GM12878 (cell line): ENCODE measurements at regions not wholly inside any gene's neighbourhood (a gene's known extent, or its start where the extent isn't known, plus 50 kb on each side); places are given as distances from the start of the nearest gene placed in this dataset.

Experiments
- ATAC-seq: fragments of 200-7000 bp; cut with Tn5 transposase; 3 replicates; pipeline ENCODE4 v1.9.1; 2020; ENCODE audit warnings: mild to moderate bottlenecking, moderate library complexity
- BruUV-seq: library from RNA; stranded (reverse); fragments of 400-500 nt; replicated peaks from 2 replicates; lab custom pipeline; 2021; lab: Mats Ljungman, UMichigan
- CTCF ChIA-PET: fragments of 300-600 bp; sonication (Branson Sonifier 250); formaldehyde crosslinking; extraction: SDS; loops from one replicate; lab custom pipeline; 2021; ENCODE audit warnings: inconsistent platforms; lab: Yijun Ruan, JAX
- POLR2A ChIA-PET: fragments of 350-600 bp; formaldehyde crosslinking; extraction: SDS; loops from one replicate; lab custom pipeline; 2021; ENCODE audit warnings: inconsistent platforms; lab: Charles Lee
- RAD21 ChIA-PET: fragments of 300-600 bp; sonication (Branson Sonifier 250); formaldehyde crosslinking; loops from one replicate; lab custom pipeline; 2023; ENCODE audit warnings: antibody characterized with exemption; ENCODE audit not compliant: unreplicated experiment; lab: Charles Lee
- SMC1A ChIA-PET: fragments of 300-600 bp; sonication (Branson Sonifier 250); formaldehyde crosslinking; loops from one replicate; lab custom pipeline; 2023; ENCODE audit not compliant: unreplicated experiment, uncharacterized antibody; lab: Charles Lee
- DNase-seq: peaks from one replicate; pipeline ENCODE4 v3.0.0-alpha.2; 2011; ENCODE audit warnings: low read depth, low spot score
- FAIRE-seq: peaks from 3 replicates; lab custom pipeline; 2011; peaks lifted over from hg19 to GRCh38; lab: Jason Lieb, UNC
- H2AFZ ChIP-seq: 2 replicates; pipeline ENCODE4 v1.6.0; 2011; ENCODE audit warnings: low read depth, low read length, control low read depth; ENCODE audit not compliant: control insufficient read depth
- H3K27ac ChIP-seq: 2 replicates; pipeline ENCODE4 v1.5.1; 2011; ENCODE audit warnings: control low read depth; ENCODE audit not compliant: control insufficient read depth, insufficient read depth
- H3K27me3 ChIP-seq, 2 experiments: replicated peaks in 1 of 2; 2 replicates each; pipeline versions ENCODE4 v1.6.0 to v1.6.1; 2011; ENCODE audit warnings: low read length in 1 of 2; ENCODE audit not compliant: control insufficient read depth in 2 of 2, insufficient read depth in 2 of 2
- H3K36me3 ChIP-seq, 2 experiments: 2 replicates each; pipeline ENCODE4 v1.5.1; 2011; ENCODE audit warnings: low read length in 1 of 2; ENCODE audit not compliant: control insufficient read depth in 2 of 2, insufficient read depth in 2 of 2
- H3K4me1 ChIP-seq: 2 replicates; pipeline ENCODE4 v1.6.1; 2011; ENCODE audit warnings: mild to moderate bottlenecking, low read length, moderate library complexity, mixed read lengths; ENCODE audit not compliant: control insufficient read depth, insufficient read depth
- H3K4me2 ChIP-seq: 2 replicates; pipeline ENCODE4 v1.6.0; 2011; ENCODE audit warnings: control low read depth; ENCODE audit not compliant: control insufficient read depth, insufficient read depth
- H3K4me3 ChIP-seq: fragments of 200-600 bp; sonication (generic); 2 replicates; pipeline ENCODE4 v1.5.1; 2016
- H3K79me2 ChIP-seq: 2 replicates; pipeline ENCODE4 v1.6.0; 2011; ENCODE audit warnings: low read length; ENCODE audit not compliant: control insufficient read depth, insufficient read depth
- H3K9ac ChIP-seq: 2 replicates; pipeline ENCODE4 v1.8.0; 2011; ENCODE audit warnings: low read length, control low read depth, mixed read lengths; ENCODE audit not compliant: control insufficient read depth, insufficient read depth
- H3K9me3 ChIP-seq: replicated peaks from 3 replicates; pipeline ENCODE4 v1.5.1; 2011; ENCODE audit warnings: mild to moderate bottlenecking, low read length; ENCODE audit not compliant: control insufficient read depth, insufficient read depth
- H4K20me1 ChIP-seq: 2 replicates; pipeline ENCODE4 v1.6.0; 2011; ENCODE audit not compliant: control insufficient read depth, insufficient read depth
- BCL11A ChIP-seq: IDR thresholded peaks from 2 replicates; pipeline ENCODE4 v1.6.1; 2011; ENCODE audit warnings: low read depth, low read length
- BCLAF1 ChIP-seq: fragments of 450-650 bp; IDR thresholded peaks from 2 replicates; pipeline ENCODE4 v1.6.1; 2017; ENCODE audit warnings: antibody characterized with exemption, mild to moderate bottlenecking, moderate library complexity
- E4F1 ChIP-seq: fragments of 450-650 bp; IDR thresholded peaks from 2 replicates; pipeline ENCODE4 v1.6.1; 2018; ENCODE audit warnings: borderline replicate concordance, mild to moderate bottlenecking; ENCODE audit not compliant: partially characterized antibody
- ESRRA ChIP-seq: IDR thresholded peaks from 2 replicates; pipeline ENCODE4 v1.6.1; 2012; ENCODE audit warnings: mild to moderate bottlenecking, low read length, improper control_type of control experiment
- MTA3 ChIP-seq: IDR thresholded peaks from 2 replicates; pipeline ENCODE4 v1.6.1; 2012; ENCODE audit warnings: low read length, inconsistent platforms, borderline replicate concordance
- MYC ChIP-seq: IDR thresholded peaks from 2 replicates; pipeline ENCODE4 v1.6.1; 2011; ENCODE audit warnings: mild to moderate bottlenecking, low read length, moderate library complexity, inconsistent platforms; ENCODE audit not compliant: insufficient read depth, insufficient replicate concordance, insufficient read length, severe bottlenecking
- SMC3 ChIP-seq: IDR thresholded peaks from 2 replicates; pipeline ENCODE4 v1.6.1; 2011; ENCODE audit warnings: low read length, improper control_type of control experiment, borderline replicate concordance
- SRF ChIP-seq, 2 experiments: IDR thresholded peaks; 2 replicates each; pipeline ENCODE4 v1.6.1; 2011; ENCODE audit warnings: low read depth in 2 of 2, low read length in 2 of 2, mild to moderate bottlenecking in 1 of 2, moderate library complexity in 1 of 2
- TCF3 ChIP-seq: IDR thresholded peaks from 2 replicates; pipeline ENCODE4 v1.6.1; 2012; ENCODE audit warnings: low read depth, mild to moderate bottlenecking, low read length, borderline replicate concordance; ENCODE audit not compliant: insufficient read depth
- ZBTB11 ChIP-seq: fragments of 450-650 bp; formaldehyde crosslinking; IDR thresholded peaks from 2 replicates; pipeline ENCODE4 v1.5.0; 2022; ENCODE audit warnings: mild to moderate bottlenecking, missing genetic modification characterization
- ZNF274 ChIP-seq: IDR thresholded peaks from one replicate; pipeline ENCODE4 v1.8.0; 2011; ENCODE audit not compliant: insufficient read length, insufficient read depth
- WGBS: methylation state at CpG from one replicate; pipeline ENCODE4 v1.1.6; 2016; ENCODE audit warnings: low lambda C conversion rate; ENCODE audit not compliant: insufficient replicate concordance, insufficient coverage; ENCODE audit errors: missing lambda C conversion rate; 5-methylcytosine and 5-hydroxymethylcytosine counted together
- in situ Hi-C: fragments of 300-500 bp; cut with MboI; formaldehyde crosslinking; loops from 9 replicates; pipeline ENCODE4 v1.14.3; 2018; ENCODE audit warnings: mixed read lengths
- intact Hi-C: fragments of 100-400 bp; cut with micrococcal nuclease; formaldehyde crosslinking; loops from one replicate; pipeline ENCODE4 v1.14.2; 2022; ENCODE audit not compliant: unreplicated experiment
- TF ChIP-seq, protein P1 (sequence below): fragments of 450-650 bp; conservative IDR thresholded peaks from 2 replicates; pipeline ENCODE4 v1.6.1; 2017; ENCODE audit warnings: mild to moderate bottlenecking, moderate library complexity

DNA sequence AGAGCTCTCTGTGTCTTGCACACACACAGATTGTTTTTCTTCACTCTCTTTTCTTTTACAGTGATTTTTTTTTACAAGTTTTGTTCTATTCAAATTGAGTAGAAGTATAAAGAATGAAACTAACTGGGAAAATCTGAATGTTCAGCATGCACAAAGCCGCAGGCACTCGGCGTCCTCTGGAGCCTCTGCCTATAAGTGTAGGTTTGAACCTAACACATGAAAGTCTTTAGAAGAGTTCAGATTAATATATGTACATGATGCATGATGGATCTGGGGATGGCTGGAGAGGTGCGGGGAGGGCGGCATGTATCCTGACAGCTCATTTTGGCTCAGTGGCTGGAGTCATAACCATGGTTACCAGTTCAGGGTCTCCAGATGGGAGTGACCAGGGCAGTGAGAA is 301.1 kb upstream of the CDH4 start:
- BruUV-seq, result no TSS peak
- H3K4me2 ChIP-seq, result no peak overlapping the region
- TF ChIP-seq E4F1 (no peak), TCF3 (no peak), MYC (no peak), ZBTB11 (CRISPR knock-in tag) (no peak), SMC3 (no peak), BCL11A (no peak), ESRRA (no peak), ZNF274 (no peak), SRF (IDR thresholded peaks at IDR 0.05; ENCODE audit: low read depth in 2 of 2, low read length in 2 of 2) (no peak), BCLAF1 (no peak), MTA3 (no peak)
- TF ChIP-seq, protein P1, sequence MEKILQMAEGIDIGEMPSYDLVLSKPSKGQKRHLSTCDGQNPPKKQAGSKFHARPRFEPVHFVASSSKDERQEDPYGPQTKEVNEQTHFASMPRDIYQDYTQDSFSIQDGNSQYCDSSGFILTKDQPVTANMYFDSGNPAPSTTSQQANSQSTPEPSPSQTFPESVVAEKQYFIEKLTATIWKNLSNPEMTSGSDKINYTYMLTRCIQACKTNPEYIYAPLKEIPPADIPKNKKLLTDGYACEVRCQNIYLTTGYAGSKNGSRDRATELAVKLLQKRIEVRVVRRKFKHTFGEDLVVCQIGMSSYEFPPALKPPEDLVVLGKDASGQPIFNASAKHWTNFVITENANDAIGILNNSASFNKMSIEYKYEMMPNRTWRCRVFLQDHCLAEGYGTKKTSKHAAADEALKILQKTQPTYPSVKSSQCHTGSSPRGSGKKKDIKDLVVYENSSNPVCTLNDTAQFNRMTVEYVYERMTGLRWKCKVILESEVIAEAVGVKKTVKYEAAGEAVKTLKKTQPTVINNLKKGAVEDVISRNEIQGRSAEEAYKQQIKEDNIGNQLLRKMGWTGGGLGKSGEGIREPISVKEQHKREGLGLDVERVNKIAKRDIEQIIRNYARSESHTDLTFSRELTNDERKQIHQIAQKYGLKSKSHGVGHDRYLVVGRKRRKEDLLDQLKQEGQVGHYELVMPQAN, result no peak

More for the DNA sequence above, 301.1 kb upstream of the CDH4 start:
- CTCF ChIA-PET, result no interaction called here
- no peak overlapping the region for H3K27ac ChIP-seq
- FAIRE-seq (no peak), ATAC-seq (no peak), DNase-seq (no peak)
- H3K9ac ChIP-seq, result no peak overlapping the region
- H3K4me3 ChIP-seq, result no peak overlapping the region
- in situ Hi-C loops (loop anchor here (25.0 kb wide), 2 partner anchors 111 to 361 kb away; no protein-coding TSS in a partner anchor), intact Hi-C loops (no loop called here)
- SMC1A ChIA-PET, result interaction anchor here (1.7 kb wide), 1 partner anchor 13 kb away, joined by 4 read pairs; no protein-coding TSS in a partner anchor
- RAD21 ChIA-PET, result no interaction called here
- H4K20me1 ChIP-seq, result no peaks in the 10 kb centered on the region
- no peaks in the 10 kb centered on the region for H3K27me3 ChIP-seq
- no peaks in the 10 kb centered on the region for H3K4me1 ChIP-seq
- 74% methylated on average over 5 of the region's 5 CpGs for WGBS
- no peaks in the 10 kb centered on the region; the same call in 2 of the 3 replicates for H3K9me3 ChIP-seq
- H2AFZ ChIP-seq, result no peak overlapping the region
- no peaks in the 10 kb centered on the region for H3K79me2 ChIP-seq
- POLR2A ChIA-PET, result no interaction called here
- H3K36me3 ChIP-seq, result no peaks in the 10 kb centered on the region
